WTC11 (cell line): ENCODE measurements at regions not wholly inside any gene's neighbourhood (a gene's known extent, or its start where the extent isn't known, plus 50 kb on each side); places are given as distances from the start of the nearest gene placed in this dataset.
"Not testable (repeated sequence)": the region's sequence is repeated elsewhere in the genome, so short reads cannot be mapped to it uniquely, and the experiment has no call there.

Experiments used
- ATAC-seq: fragments of 200-7000 bp; cut with Tn5 transposase; 2 replicates; pipeline ENCODE4 v1.10.0; 2021; ENCODE audit warnings: mild to moderate bottlenecking, moderate library complexity
- CTCF ChIA-PET: fragments of 300-600 bp; sonication (Branson Sonifier 250); formaldehyde crosslinking; loops from one replicate; lab custom pipeline; 2021; ENCODE audit warnings: antibody characterized with exemption; lab: Charles Lee
- POLR2A ChIA-PET: fragments of 350-600 bp; sonication (Branson Sonifier 250); formaldehyde crosslinking; loops from one replicate; lab custom pipeline; 2021; ENCODE audit warnings: antibody characterized with exemption; lab: Charles Lee
- DNase-seq: peaks from one replicate; pipeline ENCODE4 v3.0.0; 2021; ENCODE audit warnings: low spot score
- H3K27ac Mint-ChIP-seq: 2 replicates; pipeline ENCODE4 v1.8.0; 2021; ENCODE audit warnings: mixed read lengths
- H3K27me3 Mint-ChIP-seq: 2 replicates; pipeline ENCODE4 v1.8.0; 2021; ENCODE audit warnings: low read depth, mild to moderate bottlenecking, moderate library complexity, mixed read lengths
- H3K36me3 Mint-ChIP-seq: 2 replicates; pipeline ENCODE4 v1.8.0; 2021; ENCODE audit warnings: mixed read lengths
- H3K4me1 Mint-ChIP-seq: 2 replicates; pipeline ENCODE4 v1.8.0; 2022; ENCODE audit warnings: mixed read lengths
- H3K4me3 Mint-ChIP-seq: 2 replicates; pipeline ENCODE4 v1.8.0; 2021; ENCODE audit warnings: mild to moderate bottlenecking, moderate library complexity, mixed read lengths
- H3K9me3 Mint-ChIP-seq: 2 replicates; pipeline ENCODE4 v1.8.0; 2021; ENCODE audit warnings: mixed read lengths

- H3K27ac Mint-ChIP-seq, POLR2A ChIA-PET, H3K4me3 Mint-ChIP-seq, H3K9me3 Mint-ChIP-seq, DNase-seq, H3K4me1 Mint-ChIP-seq, ATAC-seq, H3K27me3 Mint-ChIP-seq, CTCF ChIA-PET, H3K36me3 Mint-ChIP-seq: not testable (repeated sequence)
Observed at GRCh38 chr15:20612796-20613195, 71.2 kb upstream of the GOLGA6L6 start.

- H3K36me3 Mint-ChIP-seq, POLR2A ChIA-PET, H3K4me1 Mint-ChIP-seq, H3K27ac Mint-ChIP-seq, H3K4me3 Mint-ChIP-seq, H3K27me3 Mint-ChIP-seq, DNase-seq, CTCF ChIA-PET, ATAC-seq, H3K9me3 Mint-ChIP-seq: not testable (repeated sequence)
Observed at GRCh38 chr15:20612356-20612755, 70.8 kb upstream of the GOLGA6L6 start.

GRCh38 chr15:20611667-20612290, 70.2 kb upstream of the GOLGA6L6 start:
- DNase-seq, ATAC-seq, H3K27me3 Mint-ChIP-seq, H3K4me1 Mint-ChIP-seq, H3K9me3 Mint-ChIP-seq, POLR2A ChIA-PET, H3K36me3 Mint-ChIP-seq, H3K27ac Mint-ChIP-seq, H3K4me3 Mint-ChIP-seq, CTCF ChIA-PET: not testable (repeated sequence)

GRCh38 chr15:20608179-20608578, 66.6 kb upstream of the GOLGA6L6 start:
- ATAC-seq, H3K9me3 Mint-ChIP-seq, H3K4me3 Mint-ChIP-seq, H3K36me3 Mint-ChIP-seq, H3K27me3 Mint-ChIP-seq, H3K4me1 Mint-ChIP-seq, H3K27ac Mint-ChIP-seq, DNase-seq, POLR2A ChIA-PET, CTCF ChIA-PET: not testable (repeated sequence)

GRCh38 chr15:20597245-20597644, 55.6 kb upstream of the GOLGA6L6 start:
- H3K36me3 Mint-ChIP-seq, POLR2A ChIA-PET, H3K27me3 Mint-ChIP-seq, H3K27ac Mint-ChIP-seq, H3K9me3 Mint-ChIP-seq, DNase-seq, ATAC-seq, H3K4me3 Mint-ChIP-seq, CTCF ChIA-PET, H3K4me1 Mint-ChIP-seq: not testable (repeated sequence)

GRCh38 chr15:20594219-20594618, 52.6 kb upstream of the GOLGA6L6 start:
- H3K27ac Mint-ChIP-seq, H3K9me3 Mint-ChIP-seq, DNase-seq, CTCF ChIA-PET, H3K36me3 Mint-ChIP-seq, ATAC-seq, H3K27me3 Mint-ChIP-seq, H3K4me1 Mint-ChIP-seq, POLR2A ChIA-PET, H3K4me3 Mint-ChIP-seq: not testable (repeated sequence)

- H3K36me3 Mint-ChIP-seq, CTCF ChIA-PET, DNase-seq, H3K4me1 Mint-ChIP-seq, POLR2A ChIA-PET, H3K4me3 Mint-ChIP-seq, H3K27ac Mint-ChIP-seq, ATAC-seq, H3K27me3 Mint-ChIP-seq, H3K9me3 Mint-ChIP-seq: not testable (repeated sequence)
Observed at GRCh38 chr15:20591936-20592335, 50.3 kb upstream of the GOLGA6L6 start.
